ENCODE measurements at regions not wholly inside any gene's neighbourhood (a gene's known extent, or its start where the extent isn't known, plus 50 kb on each side); places are given as distances from the start of the nearest gene placed in this dataset.
"Not testable (repeated sequence)": the region's sequence is repeated elsewhere in the genome, so short reads cannot be mapped to it uniquely, and the experiment has no call there.

DNA sequence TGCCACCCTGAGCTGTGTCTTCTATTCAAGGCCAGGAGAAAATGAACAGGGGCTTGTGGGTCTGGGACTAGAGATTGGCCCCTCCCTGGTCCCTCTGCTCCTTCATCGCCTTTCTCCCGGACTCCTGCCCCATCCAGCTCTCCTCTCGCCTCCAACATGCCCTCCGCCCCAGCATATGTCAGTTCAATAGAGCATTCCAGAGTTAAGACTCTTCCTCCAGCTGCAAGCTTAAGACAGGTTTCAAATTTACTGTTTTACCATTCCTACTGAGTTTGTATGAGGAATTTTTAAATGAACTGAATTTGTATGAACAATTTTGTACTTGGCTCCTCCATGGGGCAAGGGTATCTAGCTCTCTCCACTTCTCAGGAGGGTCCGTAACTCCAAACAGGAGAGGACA, 195.6 kb downstream of the TBC1D2B start:
- intact Hi-C loops (cut with micrococcal nuclease; ENCODE audit: unreplicated experiment) (no loop called here), in situ Hi-C loops (cut with HindIII; ENCODE audit: low pct_unique_long_range_greater_than_20kb, low sequenced_read_pairs) (no loop called here)
- ATAC-seq (no peak), DNase-seq (ENCODE audit: low read depth, low spot score) (no peak)
- H3K27me3 ChIP-seq (ENCODE audit: control insufficient read depth, insufficient read depth, low read length): no peaks in the 10 kb centered on the region
- TF ChIP-seq, protein P1, sequence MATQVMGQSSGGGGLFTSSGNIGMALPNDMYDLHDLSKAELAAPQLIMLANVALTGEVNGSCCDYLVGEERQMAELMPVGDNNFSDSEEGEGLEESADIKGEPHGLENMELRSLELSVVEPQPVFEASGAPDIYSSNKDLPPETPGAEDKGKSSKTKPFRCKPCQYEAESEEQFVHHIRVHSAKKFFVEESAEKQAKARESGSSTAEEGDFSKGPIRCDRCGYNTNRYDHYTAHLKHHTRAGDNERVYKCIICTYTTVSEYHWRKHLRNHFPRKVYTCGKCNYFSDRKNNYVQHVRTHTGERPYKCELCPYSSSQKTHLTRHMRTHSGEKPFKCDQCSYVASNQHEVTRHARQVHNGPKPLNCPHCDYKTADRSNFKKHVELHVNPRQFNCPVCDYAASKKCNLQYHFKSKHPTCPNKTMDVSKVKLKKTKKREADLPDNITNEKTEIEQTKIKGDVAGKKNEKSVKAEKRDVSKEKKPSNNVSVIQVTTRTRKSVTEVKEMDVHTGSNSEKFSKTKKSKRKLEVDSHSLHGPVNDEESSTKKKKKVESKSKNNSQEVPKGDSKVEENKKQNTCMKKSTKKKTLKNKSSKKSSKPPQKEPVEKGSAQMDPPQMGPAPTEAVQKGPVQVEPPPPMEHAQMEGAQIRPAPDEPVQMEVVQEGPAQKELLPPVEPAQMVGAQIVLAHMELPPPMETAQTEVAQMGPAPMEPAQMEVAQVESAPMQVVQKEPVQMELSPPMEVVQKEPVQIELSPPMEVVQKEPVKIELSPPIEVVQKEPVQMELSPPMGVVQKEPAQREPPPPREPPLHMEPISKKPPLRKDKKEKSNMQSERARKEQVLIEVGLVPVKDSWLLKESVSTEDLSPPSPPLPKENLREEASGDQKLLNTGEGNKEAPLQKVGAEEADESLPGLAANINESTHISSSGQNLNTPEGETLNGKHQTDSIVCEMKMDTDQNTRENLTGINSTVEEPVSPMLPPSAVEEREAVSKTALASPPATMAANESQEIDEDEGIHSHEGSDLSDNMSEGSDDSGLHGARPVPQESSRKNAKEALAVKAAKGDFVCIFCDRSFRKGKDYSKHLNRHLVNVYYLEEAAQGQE (IDR thresholded peaks at IDR 0.05; ENCODE audit: insufficient read depth in 1 of 2, low read depth in 2 of 2, low read length in 1 of 2): no peak
- TF ChIP-seq, protein P2, sequence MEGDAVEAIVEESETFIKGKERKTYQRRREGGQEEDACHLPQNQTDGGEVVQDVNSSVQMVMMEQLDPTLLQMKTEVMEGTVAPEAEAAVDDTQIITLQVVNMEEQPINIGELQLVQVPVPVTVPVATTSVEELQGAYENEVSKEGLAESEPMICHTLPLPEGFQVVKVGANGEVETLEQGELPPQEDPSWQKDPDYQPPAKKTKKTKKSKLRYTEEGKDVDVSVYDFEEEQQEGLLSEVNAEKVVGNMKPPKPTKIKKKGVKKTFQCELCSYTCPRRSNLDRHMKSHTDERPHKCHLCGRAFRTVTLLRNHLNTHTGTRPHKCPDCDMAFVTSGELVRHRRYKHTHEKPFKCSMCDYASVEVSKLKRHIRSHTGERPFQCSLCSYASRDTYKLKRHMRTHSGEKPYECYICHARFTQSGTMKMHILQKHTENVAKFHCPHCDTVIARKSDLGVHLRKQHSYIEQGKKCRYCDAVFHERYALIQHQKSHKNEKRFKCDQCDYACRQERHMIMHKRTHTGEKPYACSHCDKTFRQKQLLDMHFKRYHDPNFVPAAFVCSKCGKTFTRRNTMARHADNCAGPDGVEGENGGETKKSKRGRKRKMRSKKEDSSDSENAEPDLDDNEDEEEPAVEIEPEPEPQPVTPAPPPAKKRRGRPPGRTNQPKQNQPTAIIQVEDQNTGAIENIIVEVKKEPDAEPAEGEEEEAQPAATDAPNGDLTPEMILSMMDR (IDR thresholded peaks at IDR 0.05): no peak
- TF ChIP-seq TCF7L2 (IDR thresholded peaks at IDR 0.05; ENCODE audit: low read depth, low read length): no peak
- TF ChIP-seq POLR2AphosphoS5 (IDR thresholded peaks at IDR 0.05; ENCODE audit: low read depth, low read length): no peak
- no peak for TF ChIP-seq SIN3A (IDR thresholded peaks at IDR 0.05; ENCODE audit: borderline replicate concordance, insufficient read depth, low read depth, low read length)
- no peaks in the 10 kb centered on the region for H3K9me3 ChIP-seq (ENCODE audit: control insufficient read depth, insufficient read depth, low read depth, low read length)
- H3K4me1 ChIP-seq (ENCODE audit: control insufficient read depth, insufficient read depth, low read length): no peaks in the 10 kb centered on the region
- BruUV-seq (replicated peaks): no TSS peak
- H3K27ac ChIP-seq (ENCODE audit: low read length): no peak overlapping the region
- ChIA-PET CTCF (interaction anchor here (0.6 kb wide), 1 partner anchor 28 kb away, joined by 3 read pairs; no protein-coding TSS in a partner anchor), POLR2A (no interaction called here)
- H3K36me3 ChIP-seq (ENCODE audit: control insufficient read depth, insufficient read depth, low read length): no peaks in the 10 kb centered on the region
- no peak overlapping the region for H3K4me3 ChIP-seq (ENCODE audit: low read depth in 2 of 2, low read length in 2 of 2)

DNA sequence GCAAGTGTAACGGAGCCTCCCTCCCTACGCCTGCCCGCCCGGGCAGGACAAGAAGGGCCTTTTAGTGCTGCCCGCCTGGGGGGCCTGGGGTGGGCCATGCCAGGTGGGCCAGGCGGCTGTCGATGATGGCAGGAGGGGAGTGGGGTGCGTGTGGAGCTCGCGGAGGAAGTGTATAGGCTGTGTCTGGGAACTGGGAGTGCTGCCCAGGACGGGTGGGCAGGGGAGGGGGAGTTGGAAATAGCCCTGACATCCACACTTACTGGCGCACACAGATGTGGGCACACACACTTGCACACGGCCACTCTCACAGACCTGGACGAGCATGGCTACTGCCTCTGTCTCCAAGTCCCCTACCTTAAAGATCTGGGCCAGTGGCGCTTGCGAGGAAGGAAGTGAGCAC, 196.0 kb downstream of the TBC1D2B start:
- H3K36me3 ChIP-seq (ENCODE audit: control insufficient read depth, insufficient read depth, low read length); POLR2A ChIA-PET; ATAC-seq; intact Hi-C loops (cut with micrococcal nuclease; ENCODE audit: unreplicated experiment); H3K27ac ChIP-seq (ENCODE audit: low read length); BruUV-seq (replicated peaks); DNase-seq (ENCODE audit: low read depth, low spot score); H3K4me1 ChIP-seq (ENCODE audit: control insufficient read depth, insufficient read depth, low read length); in situ Hi-C loops (cut with HindIII; ENCODE audit: low pct_unique_long_range_greater_than_20kb, low sequenced_read_pairs); H3K27me3 ChIP-seq (ENCODE audit: control insufficient read depth, insufficient read depth, low read length); H3K4me3 ChIP-seq (ENCODE audit: low read depth in 2 of 2, low read length in 2 of 2); H3K9me3 ChIP-seq (ENCODE audit: control insufficient read depth, insufficient read depth, low read depth, low read length): not testable (repeated sequence)
- CTCF ChIA-PET: interaction anchor here (0.6 kb wide), 1 partner anchor 29 kb away, joined by 3 read pairs; no protein-coding TSS in a partner anchor

DNA sequence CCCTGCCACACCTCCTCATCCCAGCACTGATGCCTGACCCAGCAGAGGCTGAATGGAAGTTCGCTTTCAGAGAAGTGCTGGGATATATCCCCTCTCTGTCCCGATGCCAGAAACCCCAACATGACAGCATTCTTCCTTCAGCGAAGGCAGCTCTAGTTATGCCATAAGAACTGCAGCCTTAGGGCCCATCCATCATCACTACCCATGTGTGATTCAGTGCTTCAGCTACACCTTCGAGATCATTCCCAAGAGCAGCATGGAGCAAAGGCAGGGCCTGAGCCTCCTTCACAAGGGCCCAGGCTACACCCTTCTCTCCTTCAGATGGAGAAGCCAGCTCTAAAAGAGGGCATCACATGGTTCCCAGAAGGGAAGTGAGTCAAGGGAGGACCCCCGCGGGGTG, 198.0 kb downstream of the TBC1D2B start:
- POLR2A ChIA-PET; H3K9me3 ChIP-seq (ENCODE audit: control insufficient read depth, insufficient read depth, low read depth, low read length); BruUV-seq (replicated peaks); H3K27ac ChIP-seq (ENCODE audit: low read length); H3K27me3 ChIP-seq (ENCODE audit: control insufficient read depth, insufficient read depth, low read length); H3K36me3 ChIP-seq (ENCODE audit: control insufficient read depth, insufficient read depth, low read length); intact Hi-C loops (cut with micrococcal nuclease; ENCODE audit: unreplicated experiment); CTCF ChIA-PET; H3K4me1 ChIP-seq (ENCODE audit: control insufficient read depth, insufficient read depth, low read length); DNase-seq (ENCODE audit: low read depth, low spot score); ATAC-seq; in situ Hi-C loops (cut with HindIII; ENCODE audit: low pct_unique_long_range_greater_than_20kb, low sequenced_read_pairs); H3K4me3 ChIP-seq (ENCODE audit: low read depth in 2 of 2, low read length in 2 of 2): not testable (repeated sequence)

All from Panc1 (cell line).